Testis (tissue), 2 donors: ENCODE measurements at regions not wholly inside any gene's neighbourhood (a gene's known extent, or its start where the extent isn't known, plus 50 kb on each side); places are given as distances from the start of the nearest gene placed in this dataset.

ENCODE experiments used
- DNase-seq: peaks from one replicate; pipeline ENCODE4 v3.0.0-alpha.2; 2019
- H3K27ac ChIP-seq, 2 donors: fragments of 200-600 bp; sonication (generic); one replicate each; pipeline ENCODE4 v1.5.1; 2019
- H3K27me3 ChIP-seq: fragments of 200-600 bp; sonication (generic); one replicate; pipeline ENCODE4 v1.5.1; 2019
- H3K36me3 ChIP-seq: fragments of 200-600 bp; sonication (generic); one replicate; pipeline ENCODE4 v1.5.1; 2017; ENCODE audit warnings: low read depth; ENCODE audit errors: missing control alignments
- H3K4me1 ChIP-seq: fragments of 200-600 bp; sonication (generic); one replicate; pipeline ENCODE4 v1.5.1; 2019
- H3K4me3 ChIP-seq, 2 donors: fragments of 200-600 bp; sonication (generic); one replicate each; pipeline ENCODE4 v1.5.1; 2017 to 2019
- H3K9me3 ChIP-seq: fragments of 200-600 bp; sonication (generic); one replicate; pipeline ENCODE4 v1.5.1; 2017
- POLR2A ChIP-seq: fragments of 450-650 bp; IDR thresholded peaks from one replicate; pipeline ENCODE4 v1.6.1; 2017; ENCODE audit warnings: antibody characterized with exemption, mild to moderate bottlenecking, moderate library complexity
- WGBS, 2 donors: methylation state at CpG; one replicate each; pipeline ENCODE4 v1.1.5; 2018; 5-methylcytosine and 5-hydroxymethylcytosine counted together
- intact Hi-C: fragments of 100-400 bp; cut with DNase I; formaldehyde crosslinking; loops from one replicate; pipeline ENCODE4 v1.15.1; 2023; ENCODE audit warnings: low total_unique reads
- TF ChIP-seq, protein P1 (sequence below), 3 experiments: fragments of 450-650 bp in 2 of 3; fragments of 200-600 bp in 1 of 3; sonication (generic) in 1 of 3; IDR thresholded peaks; one replicate each; pipeline ENCODE4 v1.5.1; 2016 to 2019; ENCODE audit warnings: antibody characterized with exemption in 3 of 3, mild to moderate bottlenecking in 2 of 3, moderate library complexity in 1 of 3

DNA sequence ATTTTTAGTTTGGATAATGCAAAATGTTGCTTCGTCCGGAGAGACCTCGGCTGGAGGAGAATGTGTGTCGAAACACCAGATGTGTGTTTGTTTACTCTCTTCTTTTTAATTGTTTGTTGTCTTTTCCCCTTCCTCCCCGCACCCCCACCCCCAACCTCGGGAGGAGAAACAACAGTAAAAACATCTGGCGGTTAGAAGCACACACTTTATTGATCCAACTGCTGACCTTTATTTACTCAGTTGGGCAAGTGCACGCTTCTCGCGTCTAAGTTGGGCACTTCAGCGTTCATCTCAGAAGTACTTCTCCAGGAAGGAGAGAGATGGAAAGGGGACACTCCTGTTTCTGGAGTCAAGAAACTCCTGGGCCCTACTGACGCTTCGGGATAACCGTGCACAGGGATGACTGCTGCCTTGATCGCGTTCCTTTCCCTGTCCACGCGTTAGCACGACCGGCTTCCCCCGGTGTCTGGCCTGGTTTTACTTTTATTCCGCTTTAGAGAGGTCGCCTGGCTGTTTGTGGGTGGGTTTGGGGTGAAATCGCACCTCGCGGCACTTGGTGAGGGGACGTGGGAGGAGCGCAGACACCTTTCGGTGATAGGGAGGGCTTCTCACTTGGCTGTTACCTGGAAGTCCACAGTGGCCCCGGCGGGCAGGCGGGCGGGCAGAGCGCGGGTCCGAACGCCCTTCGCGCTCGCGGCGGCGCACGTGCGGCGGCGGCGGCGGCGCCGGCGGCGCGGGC, 168.3 kb upstream of the PPP1R3A start:
- intact Hi-C loops, result no loop called here

DNA sequence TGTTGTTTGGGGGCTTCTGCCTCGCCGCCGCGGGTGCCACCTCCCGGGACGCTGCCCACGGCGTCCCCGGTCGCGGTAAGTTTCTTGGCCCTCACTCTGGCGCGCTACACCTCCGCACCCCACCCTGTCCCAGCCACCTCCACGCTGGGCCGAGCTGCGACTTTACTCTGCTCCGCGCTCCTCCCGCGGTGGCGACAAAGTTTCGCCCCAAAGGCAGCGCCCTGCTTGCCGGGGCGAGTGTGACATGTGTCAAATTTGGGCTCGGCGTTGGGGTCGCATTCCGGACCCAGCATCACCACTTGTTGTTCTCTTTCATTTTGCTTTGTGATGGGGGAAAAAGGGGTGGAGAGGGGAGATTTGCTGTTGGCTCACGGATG, 167.7 kb upstream of the PPP1R3A start:
- Histone ChIP-seq H3K27me3 (peaks cover 2% of the 10 kb centered on the region), H3K9me3 (no peaks in the 10 kb centered on the region), H3K27ac (peak overlapping the region in 1 of 2 donors; percentile 58), H3K4me3 (peak overlapping the region; percentile 52 to 56), H3K4me1 (peaks cover 11% of the 10 kb centered on the region), H3K36me3 (no peaks in the 10 kb centered on the region)
- peak; percentile 20 for DNase-seq
- TF ChIP-seq POLR2A, result no peak
- TF ChIP-seq, protein P1, sequence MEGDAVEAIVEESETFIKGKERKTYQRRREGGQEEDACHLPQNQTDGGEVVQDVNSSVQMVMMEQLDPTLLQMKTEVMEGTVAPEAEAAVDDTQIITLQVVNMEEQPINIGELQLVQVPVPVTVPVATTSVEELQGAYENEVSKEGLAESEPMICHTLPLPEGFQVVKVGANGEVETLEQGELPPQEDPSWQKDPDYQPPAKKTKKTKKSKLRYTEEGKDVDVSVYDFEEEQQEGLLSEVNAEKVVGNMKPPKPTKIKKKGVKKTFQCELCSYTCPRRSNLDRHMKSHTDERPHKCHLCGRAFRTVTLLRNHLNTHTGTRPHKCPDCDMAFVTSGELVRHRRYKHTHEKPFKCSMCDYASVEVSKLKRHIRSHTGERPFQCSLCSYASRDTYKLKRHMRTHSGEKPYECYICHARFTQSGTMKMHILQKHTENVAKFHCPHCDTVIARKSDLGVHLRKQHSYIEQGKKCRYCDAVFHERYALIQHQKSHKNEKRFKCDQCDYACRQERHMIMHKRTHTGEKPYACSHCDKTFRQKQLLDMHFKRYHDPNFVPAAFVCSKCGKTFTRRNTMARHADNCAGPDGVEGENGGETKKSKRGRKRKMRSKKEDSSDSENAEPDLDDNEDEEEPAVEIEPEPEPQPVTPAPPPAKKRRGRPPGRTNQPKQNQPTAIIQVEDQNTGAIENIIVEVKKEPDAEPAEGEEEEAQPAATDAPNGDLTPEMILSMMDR (IDR thresholded peaks at IDR 0.05), result no peak
- intact Hi-C loops, result no loop called here
- 0% methylated on average over 4 to 23 of the region's 31 CpGs for WGBS, 2 donors

More for the DNA sequence above, 168.3 kb upstream of the PPP1R3A start:
- Histone ChIP-seq H3K4me3 (peak overlapping the region; percentile 52 to 56), H3K36me3 (no peaks in the 10 kb centered on the region), H3K27me3 (peaks cover 2% of the 10 kb centered on the region), H3K9me3 (no peaks in the 10 kb centered on the region), H3K27ac (peak overlapping the region in 1 of 2 donors; percentile 58), H3K4me1 (peaks cover 11% of the 10 kb centered on the region)
- WGBS, 2 donors, result 2 to 3% methylated on average over 23 to 54 of the region's 54 CpGs
- TF ChIP-seq POLR2A, result no peak
- TF ChIP-seq, protein P1 (IDR thresholded peaks at IDR 0.05), result no peak
- no peak for DNase-seq

DNA sequence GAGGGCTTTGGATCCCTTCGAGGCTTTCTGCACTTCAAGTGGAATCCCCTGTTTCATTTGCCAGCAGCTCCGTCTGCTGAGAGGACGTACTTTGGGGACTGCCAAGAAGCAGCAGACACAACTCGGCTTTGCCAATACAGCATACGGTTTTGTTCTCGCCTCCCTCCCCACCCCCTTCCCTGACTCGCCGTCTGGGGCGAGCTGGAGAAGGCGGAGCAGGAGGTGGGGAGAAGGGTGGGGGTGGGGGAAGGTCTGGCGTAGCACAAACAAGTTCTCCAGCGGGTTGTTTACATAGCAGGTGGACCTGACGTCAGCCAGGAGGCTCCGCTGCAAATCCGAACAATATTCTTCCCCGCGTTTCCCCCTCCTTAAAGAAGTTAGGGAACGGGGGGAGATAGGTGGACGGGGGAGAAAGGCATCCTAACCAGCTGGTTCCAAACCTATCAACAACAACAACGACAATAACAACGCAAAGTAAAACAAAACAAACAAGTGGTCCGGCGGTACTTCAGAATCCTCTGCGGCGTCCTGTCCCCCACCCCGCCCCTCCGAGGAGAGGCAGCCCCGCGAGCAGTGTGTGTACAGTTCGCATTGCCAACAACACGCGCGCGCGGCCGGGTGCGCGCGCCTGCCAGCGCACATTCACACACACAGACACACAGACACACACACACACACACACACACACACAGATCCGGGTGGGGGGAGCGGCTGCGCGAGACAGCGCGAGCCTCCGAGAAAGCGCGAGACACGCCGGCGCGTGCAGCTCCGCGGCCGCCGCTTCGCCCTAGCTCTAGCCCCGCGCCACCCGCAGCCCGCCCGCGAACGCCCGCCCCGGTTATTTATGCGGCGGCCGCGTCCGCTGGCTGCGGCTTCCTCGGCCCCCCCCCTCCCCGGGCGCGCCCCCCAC, 167.0 kb upstream of the PPP1R3A start:
- no peaks in the 10 kb centered on the region for H3K36me3 ChIP-seq
- TF ChIP-seq, protein P1 (IDR thresholded peaks at IDR 0.05), result no peak
- TF ChIP-seq POLR2A, result peak; percentile 15
- H3K4me3 ChIP-seq, result peak overlapping the region; percentile 52 to 56
- H3K27ac ChIP-seq, result peak overlapping the region; percentile 58 to 59
- WGBS, 2 donors, result 0 to 2% methylated on average over 23 to 42 of the region's 77 CpGs
- no peaks in the 10 kb centered on the region for H3K9me3 ChIP-seq
- peak; percentile 64 for DNase-seq
- intact Hi-C loops, result no loop called here
- peaks cover 2% of the 10 kb centered on the region for H3K27me3 ChIP-seq
- peaks cover 11% of the 10 kb centered on the region for H3K4me1 ChIP-seq

DNA sequence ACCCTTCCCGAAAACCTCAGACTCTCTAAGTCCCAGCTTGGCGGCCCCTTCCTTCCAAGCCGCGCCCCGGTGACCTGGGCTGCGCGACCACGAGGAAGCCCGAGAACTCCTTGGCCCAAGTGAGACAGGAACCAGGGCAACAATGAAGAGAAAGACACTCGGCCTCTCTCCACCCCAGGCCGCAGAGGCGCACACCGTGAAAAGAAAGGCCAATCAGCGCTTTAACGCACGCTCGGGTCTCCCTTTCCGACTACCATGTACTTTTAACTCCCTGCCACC, 166.4 kb upstream of the PPP1R3A start:
- DNase-seq, result no peak
- H3K27ac ChIP-seq, result peak overlapping the region; percentile 58 to 59
- H3K36me3 ChIP-seq, result no peaks in the 10 kb centered on the region
- TF ChIP-seq, protein P1 (IDR thresholded peaks at IDR 0.05), result no peak
- no peak for TF ChIP-seq POLR2A
- 0% methylated on average over 17 to 18 of the region's 18 CpGs for WGBS, 2 donors
- H3K27me3 ChIP-seq, result no peaks in the 10 kb centered on the region
- intact Hi-C loops, result no loop called here
- H3K4me1 ChIP-seq, result peaks cover 11% of the 10 kb centered on the region
- no peaks in the 10 kb centered on the region for H3K9me3 ChIP-seq
- H3K4me3 ChIP-seq, result peak overlapping the region; percentile 52 to 56
